ENCODE measurements at regions not wholly inside any gene's neighbourhood (a gene's known extent, or its start where the extent isn't known, plus 50 kb on each side); places are given as distances from the start of the nearest gene placed in this dataset.

DNA sequence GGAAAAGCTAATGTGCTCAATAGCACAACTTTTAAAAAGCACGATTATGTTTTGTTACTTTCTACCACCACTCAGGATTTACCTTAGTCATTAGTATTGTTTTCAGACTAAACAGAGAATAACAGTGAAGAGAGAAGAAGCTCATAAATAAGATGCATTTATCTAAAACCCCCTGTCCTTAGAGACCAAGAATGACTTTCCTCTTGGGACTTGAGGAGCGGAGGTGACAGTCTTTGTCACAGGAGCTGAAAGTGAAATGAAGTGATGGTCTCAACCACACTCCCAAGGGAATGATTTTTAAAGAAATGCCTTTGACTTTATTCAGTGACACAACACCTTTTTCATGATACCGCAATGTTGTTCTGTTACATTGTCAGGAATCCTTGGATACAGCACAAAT, 190.6 kb upstream of the NBEA start:
- Histone ChIP-seq H3K9ac (replicated peaks; ENCODE audit: extremely low read depth, insufficient read depth, low read length) (no peak overlapping the region), H3K9me1 (replicated peaks; ENCODE audit: control insufficient read depth, extremely low read depth, insufficient read depth, low read length) (no peaks in the 10 kb centered on the region), H3K36me3 (ENCODE audit: control insufficient read depth in 2 of 2, extremely low read depth in 1 of 2, insufficient read depth in 2 of 2, low read length in 2 of 2) (no peaks in the 10 kb centered on the region), H4K20me1 (replicated peaks; ENCODE audit: control insufficient read depth, extremely low read depth, insufficient read depth, low read length) (no peaks in the 10 kb centered on the region), H2AFZ (ENCODE audit: low read depth, low read length) (no peak overlapping the region), H3K27ac (ENCODE audit: insufficient read depth, low read depth, low read length) (no peak overlapping the region), H3K4me1 (ENCODE audit: control insufficient read depth, extremely low read depth, insufficient read depth, low read length) (peaks cover 5% of the 10 kb centered on the region), H3K4me3 (replicated peaks in 1 of 3; ENCODE audit: insufficient read depth in 1 of 3, low read depth in 1 of 3, low read length in 3 of 3) (no peak overlapping the region), H3K27me3 (ENCODE audit: control insufficient read depth in 2 of 2, insufficient read depth in 2 of 2, low read length in 2 of 2) (peaks cover 0 to 3% of the 10 kb centered on the region in 2 experiments), H3K9me3 (replicated peaks; ENCODE audit: control insufficient read depth, insufficient read depth, low read length) (no peaks in the 10 kb centered on the region), H3K4me2 (ENCODE audit: insufficient read depth, low read length) (no peak overlapping the region), H3K79me2 (ENCODE audit: control insufficient read depth, insufficient read depth, low read length) (no peaks in the 10 kb centered on the region)
- ChIA-PET CTCF (no interaction called here), POLR2A (no interaction called here)
- TF ChIP-seq JUN (IDR thresholded peaks at IDR 0.05; ENCODE audit: borderline replicate concordance, insufficient read depth, insufficient read length, low read depth) = no peak
- no peak for TF ChIP-seq MAX (IDR thresholded peaks at IDR 0.05; ENCODE audit: insufficient read depth, insufficient read length)
- TF ChIP-seq MYC (IDR thresholded peaks at IDR 0.05; ENCODE audit: low read depth, low read length) = no peak
- no peak for TF ChIP-seq FOS (IDR thresholded peaks at IDR 0.05; ENCODE audit: borderline replicate concordance, insufficient read depth, low read length)
- TF ChIP-seq POLR2AphosphoS5 (IDR thresholded peaks at IDR 0.05; ENCODE audit: insufficient read depth, low read depth, low read length) = no peak
- BruUV-seq (replicated peaks) = no TSS peak
- FAIRE-seq = no peak
- no peak for DNase-seq (ENCODE audit: low read depth, low spot score)
- dilution Hi-C loops (cut with MboI; ENCODE audit: extremely low pct_ligation_motif_present, low sequenced_read_pairs) = no loop called here
- intact Hi-C loops (cut with micrococcal nuclease) = no loop called here

- no peak overlapping the region for H3K4me3 ChIP-seq (replicated peaks in 1 of 3; ENCODE audit: insufficient read depth in 1 of 3, low read depth in 1 of 3, low read length in 3 of 3)
- no peak for TF ChIP-seq MYC (IDR thresholded peaks at IDR 0.05; ENCODE audit: low read depth, low read length)
- CTCF ChIA-PET = no interaction called here
Observed at GRCh38 chr13:34752283-34752960, 189.6 kb upstream of the NBEA start.

More at GRCh38 chr13:34752283-34752960, 189.6 kb upstream of the NBEA start:
- H4K20me1 ChIP-seq (replicated peaks; ENCODE audit: control insufficient read depth, extremely low read depth, insufficient read depth, low read length) = no peaks in the 10 kb centered on the region
- H3K79me2 ChIP-seq (ENCODE audit: control insufficient read depth, insufficient read depth, low read length) = no peaks in the 10 kb centered on the region
- dilution Hi-C loops (cut with MboI; ENCODE audit: extremely low pct_ligation_motif_present, low sequenced_read_pairs) (no loop called here), intact Hi-C loops (cut with micrococcal nuclease) (no loop called here)
- H3K36me3 ChIP-seq (ENCODE audit: control insufficient read depth in 2 of 2, extremely low read depth in 1 of 2, insufficient read depth in 2 of 2, low read length in 2 of 2) = no peaks in the 10 kb centered on the region
- no peaks in the 10 kb centered on the region for H3K9me1 ChIP-seq (replicated peaks; ENCODE audit: control insufficient read depth, extremely low read depth, insufficient read depth, low read length)
- H3K9me3 ChIP-seq (replicated peaks; ENCODE audit: control insufficient read depth, insufficient read depth, low read length) = no peaks in the 10 kb centered on the region
- FAIRE-seq (no peak), DNase-seq (ENCODE audit: low read depth, low spot score) (no peak)
- peaks cover 0 to 3% of the 10 kb centered on the region in 2 experiments for H3K27me3 ChIP-seq (ENCODE audit: control insufficient read depth in 2 of 2, insufficient read depth in 2 of 2, low read length in 2 of 2)
- BruUV-seq (replicated peaks) = no TSS peak
- no peak overlapping the region for H3K4me2 ChIP-seq (ENCODE audit: insufficient read depth, low read length)
- POLR2A ChIA-PET = no interaction called here
- no peak overlapping the region for H2AFZ ChIP-seq (ENCODE audit: low read depth, low read length)
- H3K9ac ChIP-seq (replicated peaks; ENCODE audit: extremely low read depth, insufficient read depth, low read length) = no peak overlapping the region
- peaks cover 5% of the 10 kb centered on the region for H3K4me1 ChIP-seq (ENCODE audit: control insufficient read depth, extremely low read depth, insufficient read depth, low read length)
- H3K27ac ChIP-seq (ENCODE audit: insufficient read depth, low read depth, low read length) = no peak overlapping the region
